HepG2 (cell line): ENCODE measurements at regions not wholly inside any gene's neighbourhood (a gene's known extent, or its start where the extent isn't known, plus 50 kb on each side); places are given as distances from the start of the nearest gene placed in this dataset.

ENCODE experiments used
- ATAC-seq: fragments of 200-7000 bp; cut with Tn5 transposase; 3 replicates; pipeline ENCODE4 v1.9.1; 2020; ENCODE audit warnings: mild to moderate bottlenecking, moderate library complexity
- BruUV-seq: library from RNA; stranded (reverse); fragments of 400-500 nt; replicated peaks from 2 replicates; lab custom pipeline; 2021; lab: Mats Ljungman, UMichigan
- CTCF ChIA-PET: fragments of 300-600 bp; formaldehyde crosslinking; extraction: SDS; loops from one replicate; lab custom pipeline; 2021; ENCODE audit warnings: low total read pairs, inconsistent platforms, low intra/inter-chr PET ratio; lab: Yijun Ruan, JAX
- POLR2A ChIA-PET: fragments of 350-600 bp; sonication (Branson Sonifier 250); formaldehyde crosslinking; loops from one replicate; lab custom pipeline; 2020; ENCODE audit warnings: antibody characterized with exemption, inconsistent platforms; lab: Yijun Ruan, JAX
- DNase-seq: peaks from one replicate; pipeline ENCODE4 v3.0.0-alpha.2; 2015; ENCODE audit warnings: low spot score
- FAIRE-seq: peaks from 3 replicates; lab custom pipeline; 2011; peaks lifted over from hg19 to GRCh38; lab: Jason Lieb, UNC
- H2AFZ ChIP-seq: one replicate; pipeline ENCODE4 v1.6.1; 2011; ENCODE audit warnings: low read length, inconsistent platforms
- H3K27ac ChIP-seq: fragments of 300-600 bp; 3 replicates; pipeline ENCODE4 v1.8.0; 2011; ENCODE audit warnings: mixed run types, mild to moderate bottlenecking, mixed read lengths, low read length, inconsistent platforms; ENCODE audit not compliant: insufficient read depth; ENCODE audit errors: extremely low read length
- H3K27me3 ChIP-seq, 2 experiments: fragments of 200-600 bp in 1 of 2; 2 replicates in 1 of 2; 3 replicates in 1 of 2; pipeline versions ENCODE4 v1.6.0 to v1.8.0; 2011; ENCODE audit warnings: low read length in 2 of 2, mild to moderate bottlenecking in 2 of 2, moderate library complexity in 2 of 2, inconsistent platforms in 1 of 2; ENCODE audit not compliant: insufficient read depth in 2 of 2, control insufficient read depth in 1 of 2
- H3K36me3 ChIP-seq, 2 experiments: fragments of 200-600 bp in 1 of 2; replicated peaks in 1 of 2; 2 replicates in 1 of 2; 3 replicates in 1 of 2; pipeline versions ENCODE4 v1.5.1 to v1.8.0; 2011; ENCODE audit warnings: low read length in 2 of 2, inconsistent platforms in 1 of 2; ENCODE audit not compliant: insufficient read depth in 2 of 2, control insufficient read depth in 1 of 2
- H3K4me1 ChIP-seq: 2 replicates; pipeline ENCODE4 v1.5.1; 2012; ENCODE audit warnings: low read length, inconsistent platforms; ENCODE audit not compliant: insufficient read depth
- H3K4me2 ChIP-seq: 2 replicates; pipeline ENCODE4 v1.6.0; 2011; ENCODE audit warnings: low read depth, low read length, inconsistent platforms
- H3K4me3 ChIP-seq, 3 experiments: fragments of 200-600 bp in 1 of 3; sonication (generic), shearing (Covaris generic) in 1 of 3; replicated peaks in 1 of 3; 2 replicates each; pipeline ENCODE4 v1.5.1; 2011 to 2016; ENCODE audit warnings: low read length in 3 of 3, inconsistent platforms in 2 of 3, low read depth in 2 of 3, mild to moderate bottlenecking in 2 of 3, control low read depth in 1 of 3, mixed read lengths in 1 of 3; ENCODE audit not compliant: insufficient read depth in 1 of 3
- H3K79me2 ChIP-seq: one replicate; pipeline ENCODE4 v1.6.1; 2011; ENCODE audit warnings: low read length, inconsistent platforms; ENCODE audit not compliant: insufficient read depth
- H3K9ac ChIP-seq: 2 replicates; pipeline ENCODE4 v1.6.0; 2011; ENCODE audit warnings: mild to moderate bottlenecking, low read depth, low read length, inconsistent platforms; ENCODE audit not compliant: insufficient read depth
- H3K9me3 ChIP-seq: 2 replicates; pipeline ENCODE4 v1.5.1; 2012; ENCODE audit warnings: mild to moderate bottlenecking, low read length
- H4K20me1 ChIP-seq: 2 replicates; pipeline ENCODE4 v1.6.0; 2011; ENCODE audit warnings: inconsistent platforms, mild to moderate bottlenecking, low read length, moderate library complexity; ENCODE audit not compliant: insufficient read depth
- DPF2 ChIP-seq: sonication (generic); formaldehyde crosslinking; IDR thresholded peaks from 2 replicates; pipeline ENCODE4 v1.4.0; 2020; ENCODE audit warnings: mild to moderate bottlenecking, low read depth, missing genetic modification reagents, borderline replicate concordance
- FOXK2 ChIP-seq: fragments of 450-650 bp; IDR thresholded peaks from 2 replicates; pipeline ENCODE4 v1.6.1; 2016
- KLF16 ChIP-seq, 2 experiments: sonication (generic) in 1 of 2; formaldehyde crosslinking in 1 of 2; IDR thresholded peaks; 2 replicates each; pipeline versions ENCODE4 v1.6.1 to v1.8.0; 2016 to 2023; ENCODE audit warnings: missing genetic modification reagents in 2 of 2, missing compliant biosample characterization in 1 of 2
- MAF1 ChIP-seq: sonication (generic); formaldehyde crosslinking; IDR thresholded peaks from 2 replicates; pipeline ENCODE4 v1.5.0; 2020; ENCODE audit warnings: missing genetic modification reagents, borderline replicate concordance
- NFIB ChIP-seq: sonication (generic); formaldehyde crosslinking; IDR thresholded peaks from 2 replicates; pipeline ENCODE4 v1.9.0; 2021; ENCODE audit warnings: missing genetic modification reagents, mild to moderate bottlenecking, borderline replicate concordance
- REPIN1 ChIP-seq: sonication (generic); formaldehyde crosslinking; IDR thresholded peaks from 2 replicates; pipeline ENCODE4 v1.8.0; 2022; ENCODE audit warnings: missing genetic modification reagents, low read depth, mild to moderate bottlenecking, borderline replicate concordance
- RNF2 ChIP-seq: fragments of 450-650 bp; conservative IDR thresholded peaks from 2 replicates; pipeline ENCODE4 v1.6.1; 2016; ENCODE audit warnings: low read depth
- SRY ChIP-seq: sonication (generic); formaldehyde crosslinking; IDR thresholded peaks from 2 replicates; pipeline ENCODE4 v1.8.0; 2022; ENCODE audit warnings: mild to moderate bottlenecking, missing genetic modification reagents
- TGIF2 ChIP-seq: IDR thresholded peaks from 2 replicates; pipeline ENCODE4 v1.6.1; 2016; ENCODE audit warnings: control low read depth, missing compliant biosample characterization
- ZBTB25 ChIP-seq: IDR thresholded peaks from 2 replicates; pipeline ENCODE4 v1.6.1; 2018; ENCODE audit warnings: missing genetic modification reagents
- ZC3H4 ChIP-seq: sonication (generic); formaldehyde crosslinking; IDR thresholded peaks from 2 replicates; pipeline ENCODE4 v1.4.0; 2020; ENCODE audit warnings: missing genetic modification reagents, borderline replicate concordance
- ZNF597 ChIP-seq: sonication (generic); formaldehyde crosslinking; IDR thresholded peaks from 2 replicates; pipeline ENCODE4 v1.5.0; 2020; ENCODE audit warnings: missing genetic modification reagents
- ZNF740 ChIP-seq: sonication (generic); formaldehyde crosslinking; IDR thresholded peaks from 2 replicates; pipeline ENCODE4 v1.4.0; 2020; ENCODE audit warnings: missing genetic modification reagents
- whole genome bisulfite sequencing: methylation state at CpG from one replicate; pipeline ENCODE4 v1.1.6; 2017; ENCODE audit warnings: low lambda C conversion rate; 5-methylcytosine and 5-hydroxymethylcytosine counted together
- in situ Hi-C: cut with HindIII; loops from 2 replicates; pipeline ENCODE4 v1.10.0; 2017; ENCODE audit warnings: low pct_unique_long_range_greater_than_20kb; ENCODE audit not compliant: extremely low pct_ligation_motif_present
- intact Hi-C: fragments of 100-400 bp; cut with micrococcal nuclease; formaldehyde crosslinking; loops from one replicate; pipeline ENCODE4 v1.10.0; 2022; ENCODE audit not compliant: unreplicated experiment

- TF ChIP-seq ZNF740 (CRISPR knock-in tag) = no peak
- TF ChIP-seq ZBTB25 = no peak
- TF ChIP-seq FOXK2 = no peak
- TF ChIP-seq RNF2 = no peak
Measured at GRCh38 chr3:13168391-13168790, 95.2 kb upstream of the IQSEC1 start (continued).

GRCh38 chr3:13167829-13168228 is 94.6 kb upstream of the IQSEC1 start:
- Histone ChIP-seq H3K9me3 (no peaks in the 10 kb centered on the region), H3K27me3 (no peaks in the 10 kb centered on the region), H3K79me2 (no peaks in the 10 kb centered on the region), H3K36me3 (peaks cover 5 to 16% of the 10 kb centered on the region in 2 experiments; a peak in 3 of 5 replicates), H3K4me1 (no peaks in the 10 kb centered on the region), H3K27ac (no peak overlapping the region), H2AFZ (no peak overlapping the region), H4K20me1 (0 out of 2 replicates have a peak, but pooled peaks cover 3% of the 10 kb centered on the region), H3K4me3 (no peak overlapping the region), H3K9ac (no peak overlapping the region), H3K4me2 (no peak overlapping the region)
- FAIRE-seq = no peak
- ChIA-PET POLR2A (no interaction called here), CTCF (no interaction called here)
- in situ Hi-C loops (no loop called here), intact Hi-C loops (no loop called here)
- BruUV-seq = no TSS peak
- no peak for TF ChIP-seq ZNF597
- no peak for TF ChIP-seq KLF16 (CRISPR knock-in tag; IDR thresholded peaks at IDR 0.05)
- TF ChIP-seq ZC3H4 = no peak
- TF ChIP-seq SRY (CRISPR knock-in tag) = no peak
- TF ChIP-seq DPF2 (CRISPR knock-in tag) = no peak
- TF ChIP-seq MAF1 (CRISPR knock-in tag) = no peak
- TF ChIP-seq REPIN1 = no peak
- no peak for TF ChIP-seq NFIB (CRISPR knock-in tag)
- no peak for TF ChIP-seq TGIF2 (CRISPR knock-in tag)
- 89% methylated on average over 2 of the region's 2 CpGs for WGBS
- ATAC-seq = no peak
- DNase-seq = no peak
